H1 (cell line): ENCODE measurements at regions not wholly inside any gene's neighbourhood (a gene's known extent, or its start where the extent isn't known, plus 50 kb on each side); places are given as distances from the start of the nearest gene placed in this dataset.
A peak's percentile ranks its signal among the peaks of the same experiment; 100 is the strongest.

ENCODE experiments used
- CTCF ChIA-PET: fragments of 300-600 bp; sonication (Branson Sonifier 250); formaldehyde crosslinking; loops from one replicate; lab custom pipeline; 2021; ENCODE audit not compliant: partially characterized antibody; lab: Charles Lee
- POLR2A ChIA-PET: fragments of 300-600 bp; sonication (Branson Sonifier 250); formaldehyde crosslinking; loops from one replicate; lab custom pipeline; 2021; ENCODE audit warnings: inconsistent platforms; ENCODE audit not compliant: partially characterized antibody; lab: Charles Lee
- DNase-seq, 2 experiments: peaks; one replicate each; pipeline versions ENCODE4 v3.0.0 to v3.0.0-alpha.2; 2010 to 2022; ENCODE audit warnings: low spot score in 2 of 2, low read depth in 1 of 2, mixed read lengths in 1 of 2
- FAIRE-seq: peaks from 2 replicates; lab custom pipeline; 2011; peaks lifted over from hg19 to GRCh38; lab: Jason Lieb, UNC
- H2AFZ ChIP-seq: 2 replicates; pipeline ENCODE4 v1.8.1; 2012; ENCODE audit warnings: low read length, inconsistent platforms
- H2AK5ac ChIP-seq: 2 replicates; pipeline ENCODE4 v1.6.1; 2013; ENCODE audit warnings: low read depth, low read length
- H2BK120ac ChIP-seq: replicated peaks from 2 replicates; pipeline ENCODE3; 2013; ENCODE audit warnings: low read depth, low read length, inconsistent platforms
- H2BK12ac ChIP-seq: 2 replicates; pipeline ENCODE4 v1.6.1; 2013; ENCODE audit warnings: low read depth, low read length
- H2BK15ac ChIP-seq: 2 replicates; pipeline ENCODE4 v1.6.1; 2013; ENCODE audit warnings: low read length
- H2BK20ac ChIP-seq: 2 replicates; pipeline ENCODE4 v1.6.1; 2013; ENCODE audit warnings: low read length
- H2BK5ac ChIP-seq: 2 replicates; pipeline ENCODE4 v1.6.1; 2013; ENCODE audit warnings: low read depth, low read length
- H3K14ac ChIP-seq: 2 replicates; pipeline ENCODE4 v1.6.1; 2013; ENCODE audit warnings: inconsistent platforms; ENCODE audit not compliant: insufficient read length
- H3K18ac ChIP-seq: 2 replicates; pipeline ENCODE4 v1.6.1; 2013; ENCODE audit warnings: low read length; ENCODE audit errors: extremely low read depth
- H3K23ac ChIP-seq: 2 replicates; pipeline ENCODE4 v1.6.1; 2013; ENCODE audit warnings: inconsistent platforms; ENCODE audit not compliant: insufficient read length
- H3K23me2 ChIP-seq: 2 replicates; pipeline ENCODE4 v1.6.1; 2013; ENCODE audit warnings: low read depth, low read length
- H3K27ac ChIP-seq: 2 replicates; pipeline ENCODE4 v1.6.1; 2011; ENCODE audit warnings: low read depth, low read length, inconsistent platforms
- H3K27me3 ChIP-seq, 4 experiments: replicated peaks in 1 of 4; 1 replicate in 1 of 4; 2 replicates in 3 of 4; pipeline versions ENCODE4 v1.6.1 to v1.8.1; 2011 to 2013; ENCODE audit warnings: low read length in 3 of 4, mild to moderate bottlenecking in 3 of 4, inconsistent platforms in 2 of 4, mixed read lengths in 2 of 4, moderate library complexity in 1 of 4; ENCODE audit not compliant: control insufficient read depth in 3 of 4, insufficient read depth in 3 of 4; ENCODE audit errors: extremely low read depth in 1 of 4
- H3K36me3 ChIP-seq, 4 experiments: 2 replicates each; pipeline versions ENCODE4 v1.6.1 to v1.8.1; 2011 to 2013; ENCODE audit warnings: mild to moderate bottlenecking in 4 of 4, low read length in 3 of 4, moderate library complexity in 2 of 4, control low read depth in 1 of 4, inconsistent platforms in 1 of 4; ENCODE audit not compliant: insufficient read depth in 4 of 4, control insufficient read depth in 2 of 4
- H3K4ac ChIP-seq: replicated peaks from 2 replicates; pipeline ENCODE3; 2013; ENCODE audit warnings: low read length, low read depth, mixed read lengths, inconsistent platforms; ENCODE audit not compliant: insufficient read length
- H3K4me1 ChIP-seq, 4 experiments: replicated peaks in 1 of 4; 1 replicate in 1 of 4; 2 replicates in 3 of 4; pipeline versions ENCODE4 v1.6.1 to v1.8.1; 2011 to 2013; ENCODE audit warnings: low read length in 3 of 4, inconsistent platforms in 2 of 4, mixed read lengths in 1 of 4; ENCODE audit not compliant: insufficient read depth in 4 of 4, control insufficient read depth in 3 of 4
- H3K4me2 ChIP-seq, 2 experiments: 2 replicates each; pipeline versions ENCODE4 v1.6.1 to v1.8.1; 2011 to 2013; ENCODE audit warnings: low read depth in 2 of 2, low read length in 2 of 2, control low read depth in 1 of 2, inconsistent platforms in 1 of 2, mild to moderate bottlenecking in 1 of 2; ENCODE audit not compliant: insufficient read depth in 1 of 2
- H3K4me3 ChIP-seq, 4 experiments: fragments of 200-600, 300-600 bp in 1 of 4; sonication (generic), shearing (Covaris generic), sonication (Bioruptor Twin) in 1 of 4; 2 replicates each; pipeline versions ENCODE4 v1.5.1 to v1.8.1; 2011 to 2016; ENCODE audit warnings: low read length in 4 of 4, low read depth in 3 of 4, control low read depth in 2 of 4, inconsistent platforms in 2 of 4, mild to moderate bottlenecking in 2 of 4, mixed read lengths in 1 of 4, moderate library complexity in 1 of 4; ENCODE audit not compliant: insufficient read depth in 2 of 4; ENCODE audit errors: extremely low read depth in 1 of 4
- H3K56ac ChIP-seq: replicated peaks from 2 replicates; pipeline ENCODE3; 2013; ENCODE audit warnings: low read depth, mild to moderate bottlenecking, mixed read lengths, low read length, inconsistent platforms; ENCODE audit not compliant: insufficient read length
- H3K79me1 ChIP-seq: 2 replicates; pipeline ENCODE4 v1.6.1; 2013; ENCODE audit warnings: low read depth, low read length, control low read depth
- H3K79me2 ChIP-seq, 2 experiments: 2 replicates each; pipeline versions ENCODE4 v1.6.1 to v1.8.1; 2012 to 2013; ENCODE audit warnings: low read length in 2 of 2, mild to moderate bottlenecking in 2 of 2, inconsistent platforms in 1 of 2; ENCODE audit not compliant: insufficient read depth in 2 of 2, control insufficient read depth in 1 of 2
- H3K9ac ChIP-seq, 4 experiments: replicated peaks in 1 of 4; 1 replicate in 1 of 4; 2 replicates in 3 of 4; pipeline versions ENCODE4 v1.6.1 to v1.8.1; 2011 to 2013; ENCODE audit warnings: low read depth in 3 of 4, low read length in 3 of 4, control low read depth in 2 of 4, mild to moderate bottlenecking in 2 of 4, moderate library complexity in 2 of 4, inconsistent platforms in 1 of 4; ENCODE audit errors: extremely low read depth in 1 of 4
- H3K9me3 ChIP-seq, 2 experiments: 2 replicates each; pipeline versions ENCODE4 v1.6.1 to v1.8.1; 2012 to 2013; ENCODE audit warnings: mild to moderate bottlenecking in 2 of 2, moderate library complexity in 2 of 2, control low read depth in 1 of 2, inconsistent platforms in 1 of 2, low read depth in 1 of 2, low read length in 1 of 2, mixed read lengths in 1 of 2; ENCODE audit not compliant: insufficient read depth in 2 of 2
- H4K20me1 ChIP-seq, 2 experiments: replicated peaks in 1 of 2; 2 replicates each; pipeline versions ENCODE3 to v1.8.1; 2011 to 2013; ENCODE audit warnings: inconsistent platforms in 2 of 2, low read length in 2 of 2, mild to moderate bottlenecking in 1 of 2; ENCODE audit not compliant: insufficient read depth in 2 of 2, control insufficient read depth in 1 of 2
- H4K5ac ChIP-seq: 2 replicates; pipeline ENCODE4 v1.6.1; 2013; ENCODE audit warnings: low read length, low read depth, mixed read lengths, inconsistent platforms; ENCODE audit not compliant: insufficient read length
- H4K8ac ChIP-seq: 2 replicates; pipeline ENCODE4 v1.8.0; 2013; ENCODE audit warnings: mild to moderate bottlenecking, moderate library complexity, low read length, inconsistent platforms; ENCODE audit not compliant: insufficient read depth; ENCODE audit errors: extremely low read depth
- H4K91ac ChIP-seq: replicated peaks from 2 replicates; pipeline ENCODE3; 2013; ENCODE audit warnings: low read length, mixed read lengths, inconsistent platforms; ENCODE audit not compliant: insufficient read length
- HDAC2 ChIP-seq, 2 experiments: fragments of 300-600 bp in 1 of 2; sonication (generic) in 1 of 2; IDR thresholded peaks; 2 replicates each; pipeline ENCODE4 v1.6.1; 2011 to 2012; ENCODE audit warnings: low read depth in 2 of 2, low read length in 2 of 2, mild to moderate bottlenecking in 2 of 2, moderate library complexity in 2 of 2, borderline replicate concordance in 1 of 2, inconsistent platforms in 1 of 2
- KDM4A ChIP-seq: IDR thresholded peaks from one replicate; pipeline ENCODE4 v1.7.1; 2012; ENCODE audit warnings: low read depth, mild to moderate bottlenecking, moderate library complexity, low read length, inconsistent platforms; ENCODE audit not compliant: severe bottlenecking
- SIX5 ChIP-seq: IDR thresholded peaks from 2 replicates; pipeline ENCODE4 v1.6.1; 2011; ENCODE audit warnings: mild to moderate bottlenecking, low read depth, low read length
- TAF1 ChIP-seq: IDR thresholded peaks from 2 replicates; pipeline ENCODE4 v1.6.1; 2011; ENCODE audit warnings: mild to moderate bottlenecking, low read depth, low read length
- WGBS, 2 experiments: shearing (Covaris generic) in 1 of 2; methylation state at CpG; one replicate each; pipeline versions ENCODE4 v1.1.6 to v1.1.7; 2013 to 2015; ENCODE audit warnings: low lambda C conversion rate in 2 of 2, mixed read lengths in 2 of 2, inconsistent platforms in 1 of 2, low coverage in 1 of 2, missing lambda C conversion rate in 1 of 2; ENCODE audit not compliant: insufficient replicate concordance in 2 of 2, insufficient coverage in 1 of 2, insufficient read length in 1 of 2; ENCODE audit errors: extremely low coverage in 1 of 2, missing lambda C conversion rate in 1 of 2; 5-methylcytosine and 5-hydroxymethylcytosine counted together
- TF ChIP-seq, protein P1 (sequence below): IDR thresholded peaks from 2 replicates; pipeline ENCODE4 v1.6.1; 2011; ENCODE audit warnings: low read length, improper control_type of control experiment
- TF ChIP-seq, protein P2 (sequence below): IDR thresholded peaks from 2 replicates; pipeline ENCODE4 v1.6.1; 2012; ENCODE audit warnings: low read length, inconsistent platforms

DNA sequence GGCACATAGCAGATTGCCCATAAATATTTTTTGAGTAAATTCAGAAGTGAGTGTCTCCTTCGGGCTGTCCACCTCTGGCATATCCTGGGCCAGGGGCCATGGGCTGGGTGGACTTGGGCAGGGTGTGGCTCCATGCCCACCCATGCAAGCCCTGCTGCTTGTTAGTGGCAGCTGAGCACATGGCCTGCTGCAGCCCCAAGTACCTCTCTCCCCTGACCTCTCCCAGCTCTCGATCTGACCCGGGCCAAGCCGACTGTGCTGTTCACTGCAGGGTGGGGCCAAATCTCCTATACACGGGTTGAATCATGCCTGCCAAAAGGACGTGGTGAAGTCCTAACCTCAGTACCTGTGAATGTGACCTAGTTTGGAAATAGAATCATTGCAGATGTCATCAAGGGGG, 132.5 kb upstream of the C1orf174 start:
- no peak overlapping the region for H3K4me3 ChIP-seq
- H3K79me2 ChIP-seq = no peaks in the 10 kb centered on the region
- H3K56ac ChIP-seq = no peak overlapping the region
- H3K14ac ChIP-seq = no peak overlapping the region
- H3K18ac ChIP-seq = no peak overlapping the region
- CTCF ChIA-PET = no interaction called here
- TF ChIP-seq, protein P1, sequence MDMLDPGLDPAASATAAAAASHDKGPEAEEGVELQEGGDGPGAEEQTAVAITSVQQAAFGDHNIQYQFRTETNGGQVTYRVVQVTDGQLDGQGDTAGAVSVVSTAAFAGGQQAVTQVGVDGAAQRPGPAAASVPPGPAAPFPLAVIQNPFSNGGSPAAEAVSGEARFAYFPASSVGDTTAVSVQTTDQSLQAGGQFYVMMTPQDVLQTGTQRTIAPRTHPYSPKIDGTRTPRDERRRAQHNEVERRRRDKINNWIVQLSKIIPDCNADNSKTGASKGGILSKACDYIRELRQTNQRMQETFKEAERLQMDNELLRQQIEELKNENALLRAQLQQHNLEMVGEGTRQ = no peak
- TF ChIP-seq HDAC2 (IDR thresholded peaks at IDR 0.05; ENCODE audit: borderline replicate concordance in 1 of 2, low read depth in 2 of 2, low read length in 2 of 2) (no peak), SIX5 (no peak), KDM4A (no peak), TAF1 (no peak)
- TF ChIP-seq, protein P2, sequence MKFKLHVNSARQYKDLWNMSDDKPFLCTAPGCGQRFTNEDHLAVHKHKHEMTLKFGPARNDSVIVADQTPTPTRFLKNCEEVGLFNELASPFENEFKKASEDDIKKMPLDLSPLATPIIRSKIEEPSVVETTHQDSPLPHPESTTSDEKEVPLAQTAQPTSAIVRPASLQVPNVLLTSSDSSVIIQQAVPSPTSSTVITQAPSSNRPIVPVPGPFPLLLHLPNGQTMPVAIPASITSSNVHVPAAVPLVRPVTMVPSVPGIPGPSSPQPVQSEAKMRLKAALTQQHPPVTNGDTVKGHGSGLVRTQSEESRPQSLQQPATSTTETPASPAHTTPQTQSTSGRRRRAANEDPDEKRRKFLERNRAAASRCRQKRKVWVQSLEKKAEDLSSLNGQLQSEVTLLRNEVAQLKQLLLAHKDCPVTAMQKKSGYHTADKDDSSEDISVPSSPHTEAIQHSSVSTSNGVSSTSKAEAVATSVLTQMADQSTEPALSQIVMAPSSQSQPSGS = no peak
- no peak for DNase-seq
- no peak overlapping the region for H3K4ac ChIP-seq
- H3K79me1 ChIP-seq = no peaks in the 10 kb centered on the region
- H3K27ac ChIP-seq = no peak overlapping the region
- H2AK5ac ChIP-seq = no peak overlapping the region; the same call in 1 of the 2 replicates
- H2BK120ac ChIP-seq = no peak overlapping the region
- FAIRE-seq = no peak
- no peak overlapping the region for H3K23ac ChIP-seq
- peak overlapping the region; percentile 54; the same call in 1 of the 2 replicates for H2BK5ac ChIP-seq
- 0 out of 7 replicates have a peak, but pooled peaks cover 0 to 2% (median 2%) of the 10 kb centered on the region in 4 experiments for H3K27me3 ChIP-seq
- H3K23me2 ChIP-seq = no peaks in the 10 kb centered on the region
- H3K36me3 ChIP-seq = no peaks in the 10 kb centered on the region
- peaks cover 2 to 3% of the 10 kb centered on the region in 2 experiments; a peak in 2 of 4 replicates for H3K9me3 ChIP-seq
- H2AFZ ChIP-seq = no peak overlapping the region
- H4K20me1 ChIP-seq = no peaks in the 10 kb centered on the region
- POLR2A ChIA-PET = no interaction called here
- H3K4me2 ChIP-seq = no peak overlapping the region
- 0 out of 2 replicates have a peak overlapping the region, but pooled peaks have one; percentile 53 for H2BK15ac ChIP-seq
- H3K4me1 ChIP-seq = peaks cover 0 to 15% (median 8%) of the 10 kb centered on the region in 4 experiments; a peak in 5 of 7 replicates
- no peak overlapping the region for H3K9ac ChIP-seq
- peak overlapping the region; percentile 29 for H4K91ac ChIP-seq
- peak overlapping the region; percentile 90; the same call in 1 of the 2 replicates for H2BK12ac ChIP-seq
- WGBS, 2 experiments = 85% methylated on average over 6 of the region's 6 CpGs; no CpG with 5 or more reads in 1 of the 2 experiments
- no peak overlapping the region for H4K5ac ChIP-seq
- no peak overlapping the region for H4K8ac ChIP-seq
- H2BK20ac ChIP-seq = 0 out of 2 replicates have a peak overlapping the region, but pooled peaks have one; percentile 72
